PFSK-1 (cell line): ENCODE measurements at regions not wholly inside any gene's neighbourhood (a gene's known extent, or its start where the extent isn't known, plus 50 kb on each side); places are given as distances from the start of the nearest gene placed in this dataset.

Experiments
- FOXP2 ChIP-seq: optimal IDR thresholded peaks from 2 replicates; pipeline ENCODE3; 2011; ENCODE audit warnings: borderline replicate concordance, control low read depth, inconsistent platforms; ENCODE audit not compliant: insufficient read depth; ENCODE audit errors: extremely low read length, extremely low read depth
- POLR2AphosphoS5 ChIP-seq: IDR thresholded peaks from 2 replicates; pipeline ENCODE4 v1.6.1; 2012; ENCODE audit warnings: low read depth, mild to moderate bottlenecking, control low read depth, low read length, moderate library complexity
- TAF1 ChIP-seq: IDR thresholded peaks from 2 replicates; pipeline ENCODE4 v1.6.1; 2012; ENCODE audit warnings: low read length, control low read depth, borderline replicate concordance; ENCODE audit not compliant: insufficient read depth

DNA sequence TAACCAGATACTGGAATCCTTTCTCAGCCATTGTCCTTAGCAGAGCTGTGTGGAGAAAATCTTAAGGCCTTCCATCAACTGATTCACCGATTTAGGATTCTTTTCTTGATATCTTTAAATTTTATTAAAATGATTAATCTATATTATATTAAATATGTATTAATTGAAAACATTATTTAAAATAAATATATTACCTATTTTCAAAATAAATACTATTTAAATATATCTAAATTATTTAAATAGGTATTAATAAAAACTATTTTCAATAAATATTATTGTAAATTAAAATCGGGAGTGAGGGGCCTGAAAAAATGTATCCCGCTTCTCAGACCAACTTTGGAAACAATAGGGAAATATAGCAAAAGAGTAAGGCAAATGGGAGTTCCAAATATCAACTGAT lies 94.0 kb upstream of the HPF1 start:
- TF ChIP-seq TAF1 (no peak), POLR2AphosphoS5 (no peak), FOXP2 (no peak)
